ENCODE measurements at regions not wholly inside any gene's neighbourhood (a gene's known extent, or its start where the extent isn't known, plus 50 kb on each side); places are given as distances from the start of the nearest gene placed in this dataset.

- no peak overlapping the region for H3K27ac ChIP-seq (ENCODE audit: low read depth, low read length, poor library complexity, severe bottlenecking)
- ChIA-PET POLR2A (ENCODE audit: low non-redundant PET) (no interaction called here), CTCF (no interaction called here)
- H3K4me1 ChIP-seq (ENCODE audit: insufficient read depth, low read length, poor library complexity, severe bottlenecking) = peaks cover 14% of the 10 kb centered on the region
- no peaks in the 10 kb centered on the region for H3K27me3 ChIP-seq (replicated peaks; ENCODE audit: insufficient read depth, low read depth, low read length, poor library complexity)
- no peak for DNase-seq (ENCODE audit: low spot score)
- TF ChIP-seq EZH2 (IDR thresholded peaks at IDR 0.05; ENCODE audit: borderline replicate concordance, low read depth, low read length, poor library complexity, severe bottlenecking) = no peak
- TF ChIP-seq CTCF (conservative IDR thresholded peaks at IDR 0.05; ENCODE audit: low read depth, low read length) = no peak
- no TSS peak for BruUV-seq (replicated peaks)
- intact Hi-C loops (cut with micrococcal nuclease; ENCODE audit: unreplicated experiment) = no loop called here
- no peaks in the 10 kb centered on the region for H3K36me3 ChIP-seq (ENCODE audit: insufficient read depth, low read length, poor library complexity, severe bottlenecking)
- no peaks in the 10 kb centered on the region for H3K9me3 ChIP-seq (ENCODE audit: low read depth, low read length, poor library complexity, severe bottlenecking)
- H3K4me3 ChIP-seq (ENCODE audit: low read depth, low read length, poor library complexity, severe bottlenecking) = no peak overlapping the region
Observed at GRCh38 chr1:148317288-148317985, 165.4 kb upstream of the NBPF11 start.

GRCh38 chr1:148315071-148315811 lies 163.2 kb upstream of the NBPF11 start:
- no TSS peak for BruUV-seq (replicated peaks)
- Histone ChIP-seq H3K27ac (ENCODE audit: low read depth, low read length, poor library complexity, severe bottlenecking) (no peak overlapping the region), H3K4me1 (ENCODE audit: insufficient read depth, low read length, poor library complexity, severe bottlenecking) (peaks cover 14% of the 10 kb centered on the region), H3K36me3 (ENCODE audit: insufficient read depth, low read length, poor library complexity, severe bottlenecking) (no peaks in the 10 kb centered on the region), H3K9me3 (ENCODE audit: low read depth, low read length, poor library complexity, severe bottlenecking) (no peaks in the 10 kb centered on the region), H3K4me3 (ENCODE audit: low read depth, low read length, poor library complexity, severe bottlenecking) (no peak overlapping the region), H3K27me3 (replicated peaks; ENCODE audit: insufficient read depth, low read depth, low read length, poor library complexity) (no peaks in the 10 kb centered on the region)
- ChIA-PET CTCF (no interaction called here), POLR2A (ENCODE audit: low non-redundant PET) (no interaction called here)
- intact Hi-C loops (cut with micrococcal nuclease; ENCODE audit: unreplicated experiment) = no loop called here
- no peak for TF ChIP-seq CTCF (conservative IDR thresholded peaks at IDR 0.05; ENCODE audit: low read depth, low read length)
- no peak for TF ChIP-seq EZH2 (IDR thresholded peaks at IDR 0.05; ENCODE audit: borderline replicate concordance, low read depth, low read length, poor library complexity, severe bottlenecking)
- peak; percentile 75 for DNase-seq (ENCODE audit: low spot score)

GRCh38 chr1:148310807-148311206 lies 158.7 kb upstream of the NBPF11 start:
- no TSS peak for BruUV-seq (replicated peaks)
- Histone ChIP-seq H3K4me1 (ENCODE audit: insufficient read depth, low read length, poor library complexity, severe bottlenecking) (peaks cover 12% of the 10 kb centered on the region), H3K9me3 (ENCODE audit: low read depth, low read length, poor library complexity, severe bottlenecking) (no peaks in the 10 kb centered on the region), H3K4me3 (ENCODE audit: low read depth, low read length, poor library complexity, severe bottlenecking) (no peak overlapping the region), H3K27me3 (replicated peaks; ENCODE audit: insufficient read depth, low read depth, low read length, poor library complexity) (no peaks in the 10 kb centered on the region), H3K27ac (ENCODE audit: low read depth, low read length, poor library complexity, severe bottlenecking) (no peak overlapping the region), H3K36me3 (ENCODE audit: insufficient read depth, low read length, poor library complexity, severe bottlenecking) (no peaks in the 10 kb centered on the region)
- TF ChIP-seq EZH2 (IDR thresholded peaks at IDR 0.05; ENCODE audit: borderline replicate concordance, low read depth, low read length, poor library complexity, severe bottlenecking) (no peak), CTCF (conservative IDR thresholded peaks at IDR 0.05; ENCODE audit: low read depth, low read length) (no peak)
- POLR2A ChIA-PET (ENCODE audit: low non-redundant PET) = no interaction called here
- CTCF ChIA-PET = no interaction called here
- intact Hi-C loops (cut with micrococcal nuclease; ENCODE audit: unreplicated experiment) = no loop called here
- DNase-seq (ENCODE audit: low spot score) = no peak
